Osteocyte (in vitro differentiated cells): ENCODE measurements at regions not wholly inside any gene's neighbourhood (a gene's known extent, or its start where the extent isn't known, plus 50 kb on each side); places are given as distances from the start of the nearest gene placed in this dataset.

Experiments used
- DNase-seq: peaks from one replicate; pipeline ENCODE4 v3.0.0; 2021; ENCODE audit warnings: mixed read lengths; ENCODE audit not compliant: unreplicated experiment; ENCODE audit errors: extremely low spot score
- H3K27ac Mint-ChIP-seq: one replicate; pipeline ENCODE4 v1.8.0; 2021; ENCODE audit warnings: mild to moderate bottlenecking, mixed read lengths; ENCODE audit not compliant: unreplicated experiment
- H3K27me3 Mint-ChIP-seq: one replicate; pipeline ENCODE4 v1.8.0; 2021; ENCODE audit warnings: mixed read lengths; ENCODE audit not compliant: unreplicated experiment
- H3K36me3 Mint-ChIP-seq: one replicate; pipeline ENCODE4 v1.8.0; 2021; ENCODE audit warnings: mixed read lengths; ENCODE audit not compliant: unreplicated experiment
- H3K4me1 Mint-ChIP-seq: one replicate; pipeline ENCODE4 v1.8.0; 2021; ENCODE audit warnings: mixed read lengths; ENCODE audit not compliant: unreplicated experiment
- H3K4me3 Mint-ChIP-seq: one replicate; pipeline ENCODE4 v1.8.0; 2021; ENCODE audit warnings: mild to moderate bottlenecking, moderate library complexity, mixed read lengths; ENCODE audit not compliant: unreplicated experiment
- H3K9me3 Mint-ChIP-seq: one replicate; pipeline ENCODE4 v1.8.0; 2021; ENCODE audit warnings: mixed read lengths; ENCODE audit not compliant: unreplicated experiment
- CTCF ChIP-seq: fragments of 200-600 bp; sonication (generic); IDR thresholded peaks from 2 replicates; pipeline ENCODE4 v1.5.0; 2021; ENCODE audit warnings: antibody characterized with exemption, mild to moderate bottlenecking, moderate library complexity

DNA sequence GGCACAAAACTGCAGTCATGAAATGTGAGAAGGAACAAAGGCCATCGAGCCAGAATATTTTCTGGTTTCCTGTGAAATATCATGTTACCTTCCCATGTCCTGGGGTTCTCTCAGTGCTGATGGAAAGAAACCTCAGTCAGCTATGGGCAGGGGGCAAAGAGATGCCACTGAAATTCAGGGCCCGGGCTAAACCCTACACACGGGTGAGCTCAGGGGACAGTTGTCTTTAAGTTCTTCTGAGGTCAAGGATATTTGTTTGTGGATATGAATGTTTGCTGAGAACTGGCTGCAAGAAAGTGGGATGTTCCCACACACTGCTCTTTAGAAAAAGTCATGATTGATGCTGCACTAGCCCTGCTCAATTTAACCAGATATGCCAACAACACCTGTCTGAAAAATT lies 187.2 kb downstream of the MEX3B start:
- Mint-ChIP-seq H3K4me3 (no peak overlapping the region), H3K9me3 (no peaks in the 10 kb centered on the region), H3K27ac (no peak overlapping the region), H3K27me3 (no peaks in the 10 kb centered on the region), H3K36me3 (peaks cover 12% of the 10 kb centered on the region), H3K4me1 (peaks cover 4% of the 10 kb centered on the region)
- no peak for TF ChIP-seq CTCF
- no peak for DNase-seq

GRCh38 chr15:81858136-81858535 lies 187.7 kb downstream of the MEX3B start:
- Mint-ChIP-seq H3K4me3 (no peak overlapping the region), H3K36me3 (peaks cover 9% of the 10 kb centered on the region), H3K27me3 (no peaks in the 10 kb centered on the region), H3K9me3 (no peaks in the 10 kb centered on the region), H3K27ac (no peak overlapping the region), H3K4me1 (peaks cover 4% of the 10 kb centered on the region)
- TF ChIP-seq CTCF = no peak
- no peak for DNase-seq

DNA sequence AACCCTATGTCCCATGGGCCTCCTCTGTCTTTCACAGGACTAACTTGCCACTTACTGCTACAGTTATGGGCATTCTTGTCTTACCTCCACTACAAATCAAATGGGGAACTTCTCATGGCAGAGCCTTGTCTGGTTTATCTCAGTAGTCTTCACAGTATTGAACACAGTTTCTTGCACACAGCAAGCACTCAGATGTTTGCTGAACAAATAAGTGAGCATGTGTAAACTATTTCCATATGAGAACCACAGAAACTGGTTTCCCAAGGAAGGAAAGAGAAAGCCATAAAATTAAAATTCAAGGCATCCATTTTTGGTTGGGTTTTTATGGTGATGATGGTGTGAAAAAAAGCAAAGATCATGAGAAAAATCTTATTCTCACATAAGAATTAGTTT lies 189.2 kb downstream of the MEX3B start:
- Mint-ChIP-seq H3K9me3 (no peaks in the 10 kb centered on the region), H3K27ac (no peak overlapping the region), H3K27me3 (no peaks in the 10 kb centered on the region), H3K36me3 (peaks cover 9% of the 10 kb centered on the region), H3K4me3 (no peak overlapping the region), H3K4me1 (peaks cover 4% of the 10 kb centered on the region)
- no peak for DNase-seq
- no peak for TF ChIP-seq CTCF

DNA sequence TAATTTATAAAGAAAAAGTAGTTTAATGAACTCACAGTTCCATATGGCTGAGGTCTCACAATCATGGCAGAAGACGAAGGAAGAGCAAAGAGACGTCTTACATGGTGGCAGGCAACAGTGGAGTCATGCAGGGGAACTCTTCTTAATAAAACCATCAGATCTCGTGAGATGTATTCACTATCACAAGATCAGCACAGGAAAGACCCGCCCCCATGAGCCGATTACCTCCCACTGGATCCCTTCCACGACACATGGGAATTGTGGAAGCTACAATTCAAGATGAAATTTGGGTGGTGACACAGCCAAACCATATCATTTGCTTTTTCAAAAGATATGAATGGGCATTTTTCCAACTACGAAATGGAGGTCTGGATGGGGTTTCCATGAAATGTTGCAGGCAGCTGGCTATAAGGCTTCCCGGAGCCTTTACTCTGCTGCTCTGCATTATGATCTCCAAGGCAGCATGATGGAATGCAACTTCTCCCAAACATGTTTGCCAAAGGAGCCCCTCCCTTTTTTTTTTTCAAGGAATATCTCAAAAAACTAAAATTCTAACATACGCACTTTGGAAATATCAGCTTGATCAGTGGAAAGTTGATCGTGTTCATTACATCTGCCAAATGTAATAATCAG lies 189.7 kb downstream of the MEX3B start:
- no peaks in the 10 kb centered on the region for H3K27me3 Mint-ChIP-seq

More for the DNA sequence above, 189.7 kb downstream of the MEX3B start:
- no peak overlapping the region for H3K27ac Mint-ChIP-seq
- DNase-seq = no peak
- no peaks in the 10 kb centered on the region for H3K9me3 Mint-ChIP-seq
- H3K36me3 Mint-ChIP-seq = peaks cover 11% of the 10 kb centered on the region
- H3K4me3 Mint-ChIP-seq = no peak overlapping the region
- TF ChIP-seq CTCF = no peak
- peaks cover 4% of the 10 kb centered on the region for H3K4me1 Mint-ChIP-seq
